ENCODE measurements at regions not wholly inside any gene's neighbourhood (a gene's known extent, or its start where the extent isn't known, plus 50 kb on each side); places are given as distances from the start of the nearest gene placed in this dataset.

GRCh38 chr16:5326395-5326794 is 228.8 kb upstream of the EEF2KMT start:
- H3K9me3 ChIP-seq (ENCODE audit: control insufficient read depth, insufficient read depth, low read length) = peaks cover 21% of the 10 kb centered on the region
- H3K27ac ChIP-seq (ENCODE audit: insufficient read depth, low read length) = no peak overlapping the region
- H2AK9ac ChIP-seq (replicated peaks; ENCODE audit: low read depth, low read length, poor library complexity) = no peak overlapping the region
- no peaks in the 10 kb centered on the region for H3K9me1 ChIP-seq (ENCODE audit: insufficient read depth, low read length)
- H4K5ac ChIP-seq (ENCODE audit: low read depth, low read length) = no peak overlapping the region
- H2BK20ac ChIP-seq (ENCODE audit: low read depth, low read length) = no peak overlapping the region
- H3K4ac ChIP-seq (ENCODE audit: low read depth, low read length) = no peak overlapping the region
- POLR2A ChIA-PET (ENCODE audit: unreplicated experiment) = no interaction called here
- no TSS peak for BruUV-seq (replicated peaks)
- H2AFZ ChIP-seq (replicated peaks; ENCODE audit: low read length, poor library complexity) = no peak overlapping the region
- H3K4me2 ChIP-seq (ENCODE audit: low read depth, low read length) = no peak overlapping the region
- no peak overlapping the region for H3K18ac ChIP-seq (ENCODE audit: low read depth, low read length)
- H3K23ac ChIP-seq (ENCODE audit: low read depth, low read length) = no peak overlapping the region
- no peak overlapping the region for H4K8ac ChIP-seq (ENCODE audit: low read depth in 2 of 2, low read length in 2 of 2)
- CTCF ChIA-PET = no interaction called here
- H3K14ac ChIP-seq (replicated peaks; ENCODE audit: low read depth, low read length) = no peak overlapping the region
- no peak overlapping the region for H4K91ac ChIP-seq (ENCODE audit: insufficient read depth, low read depth, low read length)
- ATAC-seq (ENCODE audit: low read depth) = no peak
- no peaks in the 10 kb centered on the region for H3K27me3 ChIP-seq (ENCODE audit: control insufficient read depth, insufficient read depth, low read length)
- no peak overlapping the region for H2BK5ac ChIP-seq (ENCODE audit: low read depth, low read length, poor library complexity, severe bottlenecking)
- WGBS, 2 experiments (ENCODE audit: extremely low coverage in 2 of 2, insufficient read length in 1 of 2) = no CpG with 5 or more reads among the region's 3 CpGs
- TF ChIP-seq RAD21 (IDR thresholded peaks at IDR 0.05; ENCODE audit: low read length) (no peak), RCOR1 (IDR thresholded peaks at IDR 0.05; ENCODE audit: insufficient replicate concordance, low read length) (no peak), RFX5 (IDR thresholded peaks at IDR 0.05; ENCODE audit: low read depth, low read length) (no peak), CEBPB (IDR thresholded peaks at IDR 0.05; ENCODE audit: low read depth, low read length) (no peak), POLR2A (IDR thresholded peaks at IDR 0.05; ENCODE audit: low read depth, low read length) (no peak), CHD1 (IDR thresholded peaks at IDR 0.05; ENCODE audit: low read depth, low read length) (no peak), FOS (IDR thresholded peaks at IDR 0.05; ENCODE audit: low read depth, low read length) (no peak), MAZ (IDR thresholded peaks at IDR 0.05; ENCODE audit: borderline replicate concordance, low read depth, low read length) (no peak), MXI1 (IDR thresholded peaks at IDR 0.05; ENCODE audit: borderline replicate concordance, low read depth, low read length) (no peak), BHLHE40 (IDR thresholded peaks at IDR 0.05; ENCODE audit: low read depth, low read length) (no peak), USF2 (IDR thresholded peaks at IDR 0.05; ENCODE audit: low read depth, low read length) (no peak), CTCF (conservative IDR thresholded peaks at IDR 0.05; ENCODE audit: low read depth, low read length) (no peak), MAFK (IDR thresholded peaks at IDR 0.05; ENCODE audit: low read depth, low read length) (no peak), SMC3 (IDR thresholded peaks at IDR 0.05; ENCODE audit: low read depth, low read length) (no peak), ELK1 (IDR thresholded peaks at IDR 0.05; ENCODE audit: borderline replicate concordance, low read depth, low read length) (no peak), NFE2L2 (IDR thresholded peaks at IDR 0.05; ENCODE audit: low read depth, low read length) (no peak)
- no peak overlapping the region for H2BK120ac ChIP-seq (ENCODE audit: low read depth, low read length)
- dilution Hi-C loops (cut with HindIII; ENCODE audit: low sequenced_read_pairs, unreplicated experiment) = no loop called here
- H3K9ac ChIP-seq (ENCODE audit: low read depth, low read length) = no peak overlapping the region
- H3K36me3 ChIP-seq (ENCODE audit: control insufficient read depth, insufficient read depth, low read length) = no peaks in the 10 kb centered on the region
- intact Hi-C loops (cut with micrococcal nuclease) = no loop called here
- in situ Hi-C loops (cut with MboI; ENCODE audit: low sequenced_read_pairs) = loop anchor here (25.0 kb wide), 1 partner anchor 111 kb away; no protein-coding TSS in a partner anchor
- no peak overlapping the region for H2AK5ac ChIP-seq (ENCODE audit: low read depth, low read length)
- no peak for DNase-seq
- no peaks in the 10 kb centered on the region for H3K79me1 ChIP-seq (ENCODE audit: low read depth in 1 of 2, low read length in 2 of 2)
- H3K4me1 ChIP-seq (ENCODE audit: control insufficient read depth, insufficient read depth, low read length) = no peaks in the 10 kb centered on the region
- no peaks in the 10 kb centered on the region for H4K20me1 ChIP-seq (ENCODE audit: insufficient read depth, low read length)
- H2BK15ac ChIP-seq (ENCODE audit: low read depth, low read length) = no peak overlapping the region
- H3K4me3 ChIP-seq (ENCODE audit: insufficient read depth, low read depth, low read length) = no peak overlapping the region
- H3K56ac ChIP-seq (ENCODE audit: extremely low read depth, insufficient read depth, low read length) = no peak overlapping the region
